ENCODE measurements at regions not wholly inside any gene's neighbourhood (a gene's known extent, or its start where the extent isn't known, plus 50 kb on each side); places are given as distances from the start of the nearest gene placed in this dataset.

DNA sequence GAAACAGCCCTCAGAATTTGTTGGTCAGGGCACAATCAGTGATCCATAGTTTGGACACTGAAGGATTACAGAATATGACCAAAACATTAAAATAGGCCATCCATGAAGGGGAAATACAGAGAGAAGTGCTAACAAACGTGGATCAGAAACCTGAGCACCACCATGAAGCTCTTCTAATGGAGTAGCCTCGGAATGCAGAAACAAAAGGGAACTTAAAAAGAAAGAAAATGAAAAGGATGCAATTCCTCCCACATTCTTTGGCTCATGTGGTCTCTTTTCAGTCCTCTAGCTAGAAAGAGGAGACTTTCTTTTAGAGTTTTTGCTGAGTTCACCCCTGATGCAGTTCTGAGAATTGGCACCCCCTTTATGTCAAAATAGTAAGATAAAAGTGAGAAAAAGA, 989.8 kb upstream of the B3GALT2 start:
- H3K27me3 ChIP-seq = no peaks in the 10 kb centered on the region
- H3K36me3 ChIP-seq = no peaks in the 10 kb centered on the region
- no peak overlapping the region for H3K4me3 ChIP-seq
- in situ Hi-C loops (cut with MboI; ENCODE audit: low sequenced_read_pairs in 4 of 4) (no loop called here), intact Hi-C loops (cut with DNase I; ENCODE audit: low total_unique reads) (no loop called here)
- DNase-seq (no peak), ATAC-seq (no peak)
- no peak overlapping the region for H3K27ac ChIP-seq
- no peaks in the 10 kb centered on the region for H3K4me1 ChIP-seq
- H3K9me3 ChIP-seq = no peaks in the 10 kb centered on the region
- TF ChIP-seq POLR2A (IDR thresholded peaks at IDR 0.05) = no peak
- TF ChIP-seq, protein P1, sequence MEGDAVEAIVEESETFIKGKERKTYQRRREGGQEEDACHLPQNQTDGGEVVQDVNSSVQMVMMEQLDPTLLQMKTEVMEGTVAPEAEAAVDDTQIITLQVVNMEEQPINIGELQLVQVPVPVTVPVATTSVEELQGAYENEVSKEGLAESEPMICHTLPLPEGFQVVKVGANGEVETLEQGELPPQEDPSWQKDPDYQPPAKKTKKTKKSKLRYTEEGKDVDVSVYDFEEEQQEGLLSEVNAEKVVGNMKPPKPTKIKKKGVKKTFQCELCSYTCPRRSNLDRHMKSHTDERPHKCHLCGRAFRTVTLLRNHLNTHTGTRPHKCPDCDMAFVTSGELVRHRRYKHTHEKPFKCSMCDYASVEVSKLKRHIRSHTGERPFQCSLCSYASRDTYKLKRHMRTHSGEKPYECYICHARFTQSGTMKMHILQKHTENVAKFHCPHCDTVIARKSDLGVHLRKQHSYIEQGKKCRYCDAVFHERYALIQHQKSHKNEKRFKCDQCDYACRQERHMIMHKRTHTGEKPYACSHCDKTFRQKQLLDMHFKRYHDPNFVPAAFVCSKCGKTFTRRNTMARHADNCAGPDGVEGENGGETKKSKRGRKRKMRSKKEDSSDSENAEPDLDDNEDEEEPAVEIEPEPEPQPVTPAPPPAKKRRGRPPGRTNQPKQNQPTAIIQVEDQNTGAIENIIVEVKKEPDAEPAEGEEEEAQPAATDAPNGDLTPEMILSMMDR (IDR thresholded peaks at IDR 0.05 in 4 of 5, conservative IDR thresholded peaks at IDR 0.05 in 1 of 5) = no peak

- Histone ChIP-seq H3K36me3 (no peaks in the 10 kb centered on the region), H3K4me1 (no peaks in the 10 kb centered on the region), H3K9me3 (no peaks in the 10 kb centered on the region), H3K27ac (no peak overlapping the region), H3K27me3 (no peaks in the 10 kb centered on the region), H3K4me3 (no peak overlapping the region)
- ATAC-seq = no peak
- in situ Hi-C loops (cut with MboI; ENCODE audit: low sequenced_read_pairs in 4 of 4) (no loop called here), intact Hi-C loops (cut with DNase I; ENCODE audit: low total_unique reads) (no loop called here)
- DNase-seq = no peak
- no peak for TF ChIP-seq POLR2A (IDR thresholded peaks at IDR 0.05)
- TF ChIP-seq, protein P1 (IDR thresholded peaks at IDR 0.05 in 4 of 5, conservative IDR thresholded peaks at IDR 0.05 in 1 of 5) = no peak
Measured at GRCh38 chr1:194175251-194175650, 988.8 kb upstream of the B3GALT2 start.

DNA sequence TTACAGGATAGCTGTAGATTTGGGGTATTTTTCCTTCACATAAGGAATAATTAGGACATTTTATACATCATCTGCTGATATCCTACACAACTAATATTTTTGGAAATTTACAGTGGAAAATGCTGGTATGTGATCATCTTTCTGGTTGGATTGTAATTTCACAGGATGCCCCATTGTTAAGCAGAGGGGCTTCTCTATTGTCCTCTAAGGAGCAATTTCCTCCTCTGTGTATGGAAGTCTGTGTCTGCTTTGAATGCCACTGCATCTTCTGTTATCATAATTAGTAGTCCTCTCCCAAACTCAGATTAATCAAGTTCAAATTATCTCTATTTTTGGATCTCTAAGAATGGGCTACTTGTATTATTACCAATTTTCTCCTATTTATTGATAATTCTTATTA, 988.1 kb upstream of the B3GALT2 start:
- H3K36me3 ChIP-seq = no peaks in the 10 kb centered on the region
- in situ Hi-C loops (cut with MboI; ENCODE audit: low sequenced_read_pairs in 4 of 4) (no loop called here), intact Hi-C loops (cut with DNase I; ENCODE audit: low total_unique reads) (no loop called here)
- no peaks in the 10 kb centered on the region for H3K9me3 ChIP-seq
- no peak for DNase-seq
- no peak for ATAC-seq
- H3K4me3 ChIP-seq = no peak overlapping the region
- H3K4me1 ChIP-seq = no peaks in the 10 kb centered on the region
- TF ChIP-seq, protein P1 (IDR thresholded peaks at IDR 0.05 in 4 of 5, conservative IDR thresholded peaks at IDR 0.05 in 1 of 5) = no peak
- no peak for TF ChIP-seq POLR2A (IDR thresholded peaks at IDR 0.05)
- H3K27me3 ChIP-seq = no peaks in the 10 kb centered on the region
- H3K27ac ChIP-seq = no peak overlapping the region

GRCh38 chr1:194171596-194171995, 985.2 kb upstream of the B3GALT2 start:
- Histone ChIP-seq H3K36me3 (no peaks in the 10 kb centered on the region), H3K9me3 (no peaks in the 10 kb centered on the region), H3K4me1 (no peaks in the 10 kb centered on the region), H3K27ac (no peak overlapping the region), H3K27me3 (no peaks in the 10 kb centered on the region), H3K4me3 (no peak overlapping the region)
- DNase-seq = no peak
- no peak for ATAC-seq
- intact Hi-C loops (cut with DNase I; ENCODE audit: low total_unique reads) (no loop called here), in situ Hi-C loops (cut with MboI; ENCODE audit: low sequenced_read_pairs in 4 of 4) (no loop called here)
- TF ChIP-seq POLR2A (IDR thresholded peaks at IDR 0.05) = no peak
- TF ChIP-seq, protein P1 (IDR thresholded peaks at IDR 0.05 in 4 of 5, conservative IDR thresholded peaks at IDR 0.05 in 1 of 5) = no peak

DNA sequence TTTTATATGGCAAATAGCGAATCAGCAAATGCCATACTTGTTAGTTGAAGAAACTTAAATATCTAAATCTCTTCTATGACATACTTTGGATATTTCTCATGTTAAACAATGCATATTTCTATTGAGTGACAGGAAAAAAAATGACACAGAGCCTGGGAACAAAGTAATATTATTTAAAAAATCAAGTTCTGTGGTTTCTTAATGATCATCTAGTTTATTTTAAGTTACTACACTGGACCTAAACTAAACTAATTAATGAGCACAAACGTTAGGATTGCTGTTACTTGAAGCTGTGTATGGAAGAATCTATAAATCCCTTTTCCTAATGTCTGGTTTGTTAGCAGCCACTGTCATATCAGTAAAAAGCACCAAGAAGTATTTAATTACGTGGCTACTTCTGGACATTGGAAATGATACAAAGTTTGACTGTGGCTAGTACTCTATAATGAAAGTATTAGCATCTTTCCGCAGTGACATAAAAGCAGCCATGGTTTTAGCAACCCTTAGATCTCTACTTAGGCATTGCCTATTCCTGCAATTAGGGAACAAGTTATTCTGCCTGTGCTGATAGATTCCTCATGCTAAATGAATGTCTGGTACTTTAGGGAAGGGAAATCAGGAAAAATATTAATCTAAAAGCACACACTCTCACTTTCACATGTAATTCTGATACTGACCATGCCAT, 981.7 kb upstream of the B3GALT2 start:
- Histone ChIP-seq H3K27ac (no peak overlapping the region), H3K36me3 (no peaks in the 10 kb centered on the region), H3K4me3 (no peak overlapping the region), H3K9me3 (no peaks in the 10 kb centered on the region), H3K4me1 (no peaks in the 10 kb centered on the region), H3K27me3 (no peaks in the 10 kb centered on the region)
- DNase-seq (no peak), ATAC-seq (no peak)
- in situ Hi-C loops (cut with MboI; ENCODE audit: low sequenced_read_pairs in 4 of 4) (no loop called here), intact Hi-C loops (cut with DNase I; ENCODE audit: low total_unique reads) (no loop called here)
- no peak for TF ChIP-seq POLR2A (IDR thresholded peaks at IDR 0.05)
- TF ChIP-seq, protein P1 (IDR thresholded peaks at IDR 0.05 in 4 of 5, conservative IDR thresholded peaks at IDR 0.05 in 1 of 5) = no peak
